WERI-Rb-1 (cell line): ENCODE measurements at regions not wholly inside any gene's neighbourhood (a gene's known extent, or its start where the extent isn't known, plus 50 kb on each side); places are given as distances from the start of the nearest gene placed in this dataset.

ENCODE experiments used
- DNase-seq: peaks from one replicate; pipeline ENCODE4 v3.0.0-alpha.2; 2020
- H3K27ac ChIP-seq: fragments of 250-450 bp; sonication (Bioruptor Pico); 2 replicates; pipeline ENCODE4 v1.5.1; 2020; ENCODE audit warnings: mild to moderate bottlenecking, moderate library complexity
- H3K27me3 ChIP-seq: fragments of 250-450 bp; sonication (Bioruptor Pico); 2 replicates; pipeline ENCODE4 v1.5.1; 2021; ENCODE audit warnings: mild to moderate bottlenecking, low read depth, moderate library complexity; ENCODE audit not compliant: insufficient read depth, severe bottlenecking
- H3K36me3 ChIP-seq: fragments of 250-450 bp; sonication (Bioruptor Pico); 2 replicates; pipeline ENCODE4 v1.5.1; 2020; ENCODE audit warnings: mild to moderate bottlenecking, moderate library complexity
- H3K4me3 ChIP-seq: 2 replicates; pipeline ENCODE4 v1.5.1; 2011; ENCODE audit warnings: low read depth, mild to moderate bottlenecking, control low read depth, low read length
- H3K9me3 ChIP-seq: fragments of 250-450 bp; sonication (Bioruptor Pico); 2 replicates; pipeline ENCODE4 v1.5.1; 2021; ENCODE audit warnings: mild to moderate bottlenecking, moderate library complexity; ENCODE audit not compliant: severe bottlenecking
- CTCF ChIP-seq: IDR thresholded peaks from 2 replicates; pipeline ENCODE4 v1.5.1; 2011; ENCODE audit warnings: low read depth, mild to moderate bottlenecking, control low read depth, inconsistent platforms, low read length

DNA sequence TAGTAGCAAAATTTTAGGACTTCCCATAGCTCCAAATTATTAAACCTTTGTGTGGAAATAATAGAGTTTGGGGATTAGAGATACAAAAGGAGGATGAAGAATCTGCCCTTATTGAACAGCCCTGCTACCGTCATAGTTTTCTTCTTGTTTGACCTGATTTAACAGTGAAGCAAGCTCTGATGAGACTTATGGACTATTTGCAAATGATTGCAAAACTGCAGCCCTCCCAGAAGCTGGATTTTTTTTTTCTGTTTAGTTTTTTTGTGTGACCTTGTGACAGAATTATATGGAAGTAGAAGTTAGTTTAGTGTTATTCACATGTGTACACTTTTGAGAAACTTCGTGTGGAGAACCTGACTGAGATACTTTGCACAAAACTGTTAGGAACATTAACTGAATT, 267.8 kb downstream of the KCNRG start:
- no peaks in the 10 kb centered on the region for H3K9me3 ChIP-seq
- no peak overlapping the region for H3K4me3 ChIP-seq
- no peaks in the 10 kb centered on the region for H3K36me3 ChIP-seq
- no peaks in the 10 kb centered on the region for H3K27me3 ChIP-seq
- DNase-seq = no peak
- H3K27ac ChIP-seq = no peak overlapping the region
- no peak for TF ChIP-seq CTCF

DNA sequence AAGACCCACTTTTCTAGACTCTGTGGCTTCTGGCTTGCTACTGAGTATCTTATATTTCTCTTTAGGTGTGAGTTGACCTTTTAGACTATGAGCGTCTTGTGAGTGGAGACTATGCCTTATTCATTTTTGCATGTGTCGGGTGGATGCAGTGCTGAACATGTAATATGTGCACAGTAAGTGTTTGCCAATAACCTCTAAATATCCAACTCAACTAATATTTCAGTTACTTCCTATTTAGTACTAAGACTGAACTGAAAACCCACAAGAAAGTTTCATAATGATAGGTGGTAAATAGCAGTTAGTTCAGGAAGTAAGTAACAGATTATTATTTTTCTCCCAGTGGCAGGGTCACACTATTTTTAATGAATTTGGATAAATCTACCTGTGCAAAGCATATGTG, 269.3 kb downstream of the KCNRG start:
- no peak overlapping the region for H3K27ac ChIP-seq
- no peak for DNase-seq
- no peaks in the 10 kb centered on the region for H3K27me3 ChIP-seq
- H3K36me3 ChIP-seq = no peaks in the 10 kb centered on the region
- no peak for TF ChIP-seq CTCF
- no peaks in the 10 kb centered on the region for H3K9me3 ChIP-seq
- H3K4me3 ChIP-seq = no peak overlapping the region

- Histone ChIP-seq H3K36me3 (no peaks in the 10 kb centered on the region), H3K27ac (no peak overlapping the region), H3K9me3 (no peaks in the 10 kb centered on the region), H3K4me3 (no peak overlapping the region), H3K27me3 (no peaks in the 10 kb centered on the region)
- TF ChIP-seq CTCF = no peak
- no peak for DNase-seq
These were observed 270.0 kb downstream of the KCNRG start for GRCh38 chr13:50285283-50285682.

DNA sequence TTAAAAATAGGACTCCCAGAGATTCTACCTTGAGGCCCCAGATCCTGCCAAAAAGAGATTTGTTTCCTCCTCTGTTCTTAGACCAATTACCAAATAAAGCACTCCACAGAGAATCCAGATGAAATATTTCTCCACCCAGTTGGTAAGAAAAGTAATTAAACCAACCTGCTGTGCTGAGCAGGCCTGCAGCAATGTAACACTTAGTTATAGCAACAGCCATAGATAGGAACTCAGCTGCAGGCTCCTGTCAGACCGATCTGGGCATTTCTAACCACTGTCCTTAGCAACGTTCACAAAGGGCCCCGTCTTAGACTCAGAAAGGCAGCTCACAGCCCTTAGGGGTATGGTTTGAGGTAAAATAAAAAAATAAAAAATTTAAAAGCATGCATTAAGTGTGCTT, 271.1 kb downstream of the KCNRG start:
- no peak overlapping the region for H3K27ac ChIP-seq
- no peaks in the 10 kb centered on the region for H3K36me3 ChIP-seq
- no peak for DNase-seq
- no peaks in the 10 kb centered on the region for H3K9me3 ChIP-seq
- no peak overlapping the region for H3K4me3 ChIP-seq
- TF ChIP-seq CTCF = no peak
- H3K27me3 ChIP-seq = no peaks in the 10 kb centered on the region

- no peak for DNase-seq
- H3K27ac ChIP-seq = no peak overlapping the region
- H3K9me3 ChIP-seq = no peaks in the 10 kb centered on the region
- no peak for TF ChIP-seq CTCF
- no peaks in the 10 kb centered on the region for H3K27me3 ChIP-seq
- no peak overlapping the region for H3K4me3 ChIP-seq
- no peaks in the 10 kb centered on the region for H3K36me3 ChIP-seq
These were observed 274.9 kb downstream of the KCNRG start for GRCh38 chr13:50290186-50290585.

- no peak for TF ChIP-seq CTCF
- Histone ChIP-seq H3K36me3 (no peaks in the 10 kb centered on the region), H3K27ac (no peak overlapping the region), H3K27me3 (no peaks in the 10 kb centered on the region), H3K4me3 (no peak overlapping the region), H3K9me3 (no peaks in the 10 kb centered on the region)
- DNase-seq = no peak
These were observed 276.4 kb downstream of the KCNRG start for GRCh38 chr13:50291611-50292010.
